Calu3 (cell line): ENCODE measurements at regions not wholly inside any gene's neighbourhood (a gene's known extent, or its start where the extent isn't known, plus 50 kb on each side); places are given as distances from the start of the nearest gene placed in this dataset.

Source experiments
- BruUV-seq: library from RNA; stranded (reverse); fragments of 400-500 nt; replicated peaks from 2 replicates; lab custom pipeline; 2021; lab: Mats Ljungman, UMichigan
- CTCF ChIA-PET: fragments of 300-600 bp; sonication (Branson Sonifier 250); formaldehyde crosslinking; loops from one replicate; lab custom pipeline; 2022; ENCODE audit warnings: antibody characterized with exemption; lab: Charles Lee
- DNase-seq: peaks from one replicate; pipeline ENCODE4 v3.0.0; 2022
- H3K27ac Mint-ChIP-seq: one replicate; pipeline ENCODE4 v1.8.0; 2022; ENCODE audit warnings: mixed read lengths; ENCODE audit not compliant: unreplicated experiment
- H3K27me3 Mint-ChIP-seq: one replicate; pipeline ENCODE4 v1.8.0; 2022; ENCODE audit warnings: mixed read lengths; ENCODE audit not compliant: unreplicated experiment
- H3K36me3 Mint-ChIP-seq: one replicate; pipeline ENCODE4 v1.8.0; 2022; ENCODE audit warnings: mild to moderate bottlenecking, moderate library complexity, mixed read lengths; ENCODE audit not compliant: insufficient read depth, unreplicated experiment
- H3K4me1 Mint-ChIP-seq: one replicate; pipeline ENCODE4 v1.8.0; 2022; ENCODE audit warnings: mild to moderate bottlenecking, low read depth, mixed read lengths; ENCODE audit not compliant: unreplicated experiment
- H3K4me3 Mint-ChIP-seq: one replicate; pipeline ENCODE4 v1.8.0; 2022; ENCODE audit warnings: mild to moderate bottlenecking, low read depth, moderate library complexity, mixed read lengths; ENCODE audit not compliant: unreplicated experiment
- H3K9me3 Mint-ChIP-seq: one replicate; pipeline ENCODE4 v1.8.0; 2022; ENCODE audit warnings: low read depth, mixed read lengths; ENCODE audit not compliant: unreplicated experiment
- CTCF ChIP-seq: fragments of 200-600 bp; IDR thresholded peaks from one replicate; pipeline ENCODE4 v1.8.0; 2022; ENCODE audit warnings: antibody characterized with exemption; ENCODE audit not compliant: unreplicated experiment
- intact Hi-C: fragments of 100-400 bp; cut with micrococcal nuclease; formaldehyde crosslinking; loops from one replicate; pipeline ENCODE4 v1.10.0; 2022; ENCODE audit not compliant: unreplicated experiment

GRCh38 chr11:116636341-116636929 is 136.4 kb downstream of the BUD13 start:
- intact Hi-C loops, result no loop called here
- no peak for TF ChIP-seq CTCF
- no peaks in the 10 kb centered on the region for H3K9me3 Mint-ChIP-seq

GRCh38 chr11:116631201-116631600 is 141.6 kb downstream of the BUD13 start:
- TF ChIP-seq CTCF, result no peak
- no peak for DNase-seq
- CTCF ChIA-PET, result no interaction called here
- H3K27ac Mint-ChIP-seq, result no peak overlapping the region
- H3K36me3 Mint-ChIP-seq, result no peaks in the 10 kb centered on the region
- H3K9me3 Mint-ChIP-seq, result no peaks in the 10 kb centered on the region
- no TSS peak for BruUV-seq
- peaks cover 71% of the 10 kb centered on the region for H3K27me3 Mint-ChIP-seq
- H3K4me3 Mint-ChIP-seq, result no peak overlapping the region
- H3K4me1 Mint-ChIP-seq, result no peaks in the 10 kb centered on the region
- intact Hi-C loops, result no loop called here

More at GRCh38 chr11:116636341-116636929, 136.4 kb downstream of the BUD13 start:
- Mint-ChIP-seq H3K4me3 (no peak overlapping the region), H3K27ac (no peak overlapping the region), H3K36me3 (no peaks in the 10 kb centered on the region), H3K4me1 (no peaks in the 10 kb centered on the region), H3K27me3 (peaks cover 48% of the 10 kb centered on the region)
- DNase-seq, result no peak
- CTCF ChIA-PET, result no interaction called here
- no TSS peak for BruUV-seq

GRCh38 chr11:116618461-116618860 is 154.3 kb downstream of the BUD13 start:
- Mint-ChIP-seq H3K4me1 (no peaks in the 10 kb centered on the region), H3K27me3 (peaks cover 35% of the 10 kb centered on the region), H3K9me3 (no peaks in the 10 kb centered on the region), H3K4me3 (no peak overlapping the region), H3K36me3 (no peaks in the 10 kb centered on the region), H3K27ac (no peak overlapping the region)
- TF ChIP-seq CTCF, result no peak
- no peak for DNase-seq
- CTCF ChIA-PET, result no interaction called here
- BruUV-seq, result no TSS peak
- intact Hi-C loops, result no loop called here

- BruUV-seq, result no TSS peak
- CTCF ChIA-PET, result no interaction called here
- intact Hi-C loops, result no loop called here
- Mint-ChIP-seq H3K27ac (no peak overlapping the region), H3K36me3 (no peaks in the 10 kb centered on the region), H3K4me3 (no peak overlapping the region), H3K4me1 (no peaks in the 10 kb centered on the region), H3K27me3 (peaks cover 65% of the 10 kb centered on the region), H3K9me3 (no peaks in the 10 kb centered on the region)
- no peak for DNase-seq
- no peak for TF ChIP-seq CTCF
Measured at GRCh38 chr11:116615211-116615865, 157.4 kb downstream of the BUD13 start.
